RKO (cell line): ENCODE measurements at regions not wholly inside any gene's neighbourhood (a gene's known extent, or its start where the extent isn't known, plus 50 kb on each side); places are given as distances from the start of the nearest gene placed in this dataset.
"Not testable (repeated sequence)": the region's sequence is repeated elsewhere in the genome, so short reads cannot be mapped to it uniquely, and the experiment has no call there.

ENCODE experiments used
- DNase-seq: peaks from one replicate; pipeline ENCODE4 v3.0.0-alpha.2; 2016; ENCODE audit warnings: low spot score

- no peak for DNase-seq
Observed at GRCh38 chr2:84137034-84137433, 322.0 kb downstream of the SUCLG1 start.

GRCh38 chr2:84132370-84132769 is 326.7 kb downstream of the SUCLG1 start:
- no peak for DNase-seq

- DNase-seq: no peak
Observed at GRCh38 chr2:84131278-84131830, 327.7 kb downstream of the SUCLG1 start.

GRCh38 chr2:84129018-84129417 is 330.1 kb downstream of the SUCLG1 start:
- DNase-seq: no peak

GRCh38 chr2:84127812-84128211 is 331.3 kb downstream of the SUCLG1 start:
- not testable (repeated sequence) for DNase-seq

GRCh38 chr2:84126530-84126929 is 332.6 kb downstream of the SUCLG1 start:
- DNase-seq: no peak

- DNase-seq: no peak
Observed at GRCh38 chr2:84126084-84126483, 333.0 kb downstream of the SUCLG1 start.

- DNase-seq: no peak
Observed at GRCh38 chr2:84116143-84116542, 342.9 kb downstream of the SUCLG1 start.

- DNase-seq: no peak
Observed at GRCh38 chr2:84115173-84115857, 343.8 kb downstream of the SUCLG1 start.

GRCh38 chr2:84103816-84104527 is 355.1 kb downstream of the SUCLG1 start:
- DNase-seq: not testable (repeated sequence)

- DNase-seq: no peak
Observed at GRCh38 chr2:84102274-84102673, 356.8 kb downstream of the SUCLG1 start.

- no peak for DNase-seq
Observed at GRCh38 chr2:84088656-84089055, 370.4 kb downstream of the SUCLG1 start.

GRCh38 chr2:84085562-84085961 is 373.5 kb downstream of the SUCLG1 start:
- DNase-seq: no peak

GRCh38 chr2:84084856-84085255 is 374.2 kb downstream of the SUCLG1 start:
- no peak for DNase-seq

- DNase-seq: no peak
Observed at GRCh38 chr2:84083984-84084383, 375.1 kb downstream of the SUCLG1 start.

- no peak for DNase-seq
Observed at GRCh38 chr2:84078471-84078870, 380.6 kb downstream of the SUCLG1 start.

GRCh38 chr2:84077496-84077895 is 381.6 kb downstream of the SUCLG1 start:
- DNase-seq: peak; percentile 41

GRCh38 chr2:84071050-84071449 is 388.0 kb downstream of the SUCLG1 start:
- DNase-seq: no peak

GRCh38 chr2:84065857-84066256 is 393.2 kb downstream of the SUCLG1 start:
- no peak for DNase-seq

- no peak for DNase-seq
Observed at GRCh38 chr2:84057917-84058560, 401.0 kb downstream of the SUCLG1 start.

GRCh38 chr2:84055816-84056215 is 403.3 kb downstream of the SUCLG1 start:
- no peak for DNase-seq

GRCh38 chr2:84054577-84054976 is 404.5 kb downstream of the SUCLG1 start:
- not testable (repeated sequence) for DNase-seq

GRCh38 chr2:84052913-84053312 is 406.2 kb downstream of the SUCLG1 start:
- no peak for DNase-seq
